ENCODE measurements at regions not wholly inside any gene's neighbourhood (a gene's known extent, or its start where the extent isn't known, plus 50 kb on each side); places are given as distances from the start of the nearest gene placed in this dataset.
"Not testable (repeated sequence)": the region's sequence is repeated elsewhere in the genome, so short reads cannot be mapped to it uniquely, and the experiment has no call there.

DNA sequence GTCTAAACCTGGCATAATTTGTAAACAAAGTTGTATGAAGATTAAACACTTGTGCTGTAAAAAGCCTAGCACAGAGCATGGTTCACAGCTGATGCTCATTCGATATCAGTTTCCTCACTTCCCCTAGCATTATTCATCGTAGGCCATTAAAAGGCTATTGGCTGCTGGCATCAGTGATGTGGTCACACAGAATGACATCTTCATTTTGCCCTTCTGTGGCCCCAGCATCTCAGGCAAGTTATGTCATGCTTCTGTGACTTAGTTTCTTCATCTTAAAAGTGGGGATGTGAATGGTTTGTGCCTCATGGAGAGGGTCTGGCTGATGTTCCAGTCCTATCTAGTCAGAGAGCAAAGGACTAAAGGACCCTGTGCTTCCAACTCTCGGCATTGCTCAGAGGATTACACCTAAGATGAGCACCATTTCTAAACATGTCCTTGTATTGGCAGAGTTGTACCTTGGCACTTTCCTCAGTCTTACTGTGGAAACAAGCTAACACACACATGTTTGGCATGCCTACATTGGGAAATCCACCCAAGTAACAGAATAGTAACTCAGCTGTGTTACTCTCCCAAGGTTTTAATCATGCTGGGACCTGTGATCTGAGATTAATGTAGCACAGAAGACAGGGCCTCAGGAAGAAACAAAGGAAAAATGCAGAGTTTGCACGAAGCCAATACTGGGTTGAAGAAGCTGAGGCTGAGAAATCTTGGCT lies 83.5 kb upstream of the OR9Q1 start:
- H3K4me1 Mint-ChIP-seq = peaks cover 11% of the 10 kb centered on the region
- DNase-seq (ENCODE audit: low spot score in 2 of 2, unreplicated experiment in 2 of 2) = no peak

DNA sequence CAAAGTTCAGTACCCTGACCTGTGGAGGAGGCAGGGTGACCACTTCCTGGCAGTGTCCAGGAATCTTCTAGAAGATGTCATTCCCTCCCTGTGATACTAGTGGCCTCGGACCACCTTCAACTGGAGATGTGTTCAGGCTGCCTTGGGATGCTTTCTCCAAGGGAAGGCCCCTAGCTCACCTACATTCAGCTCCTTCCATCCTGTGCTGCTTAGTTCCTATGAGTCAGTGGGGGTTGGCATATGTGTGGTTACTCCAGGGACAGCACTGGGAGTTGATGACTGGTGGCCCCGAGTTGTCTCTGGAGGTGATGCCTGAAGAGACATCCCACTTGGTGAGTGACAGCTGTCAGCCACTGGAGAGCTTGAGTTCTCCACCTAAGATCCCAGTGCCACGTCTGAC lies 81.8 kb upstream of the OR9Q1 start:
- TF ChIP-seq, protein P1, sequence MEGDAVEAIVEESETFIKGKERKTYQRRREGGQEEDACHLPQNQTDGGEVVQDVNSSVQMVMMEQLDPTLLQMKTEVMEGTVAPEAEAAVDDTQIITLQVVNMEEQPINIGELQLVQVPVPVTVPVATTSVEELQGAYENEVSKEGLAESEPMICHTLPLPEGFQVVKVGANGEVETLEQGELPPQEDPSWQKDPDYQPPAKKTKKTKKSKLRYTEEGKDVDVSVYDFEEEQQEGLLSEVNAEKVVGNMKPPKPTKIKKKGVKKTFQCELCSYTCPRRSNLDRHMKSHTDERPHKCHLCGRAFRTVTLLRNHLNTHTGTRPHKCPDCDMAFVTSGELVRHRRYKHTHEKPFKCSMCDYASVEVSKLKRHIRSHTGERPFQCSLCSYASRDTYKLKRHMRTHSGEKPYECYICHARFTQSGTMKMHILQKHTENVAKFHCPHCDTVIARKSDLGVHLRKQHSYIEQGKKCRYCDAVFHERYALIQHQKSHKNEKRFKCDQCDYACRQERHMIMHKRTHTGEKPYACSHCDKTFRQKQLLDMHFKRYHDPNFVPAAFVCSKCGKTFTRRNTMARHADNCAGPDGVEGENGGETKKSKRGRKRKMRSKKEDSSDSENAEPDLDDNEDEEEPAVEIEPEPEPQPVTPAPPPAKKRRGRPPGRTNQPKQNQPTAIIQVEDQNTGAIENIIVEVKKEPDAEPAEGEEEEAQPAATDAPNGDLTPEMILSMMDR (IDR thresholded peaks at IDR 0.05; ENCODE audit: unreplicated experiment) = no peak
- H3K9me3 Mint-ChIP-seq = peaks cover 4% of the 10 kb centered on the region
- H3K27ac Mint-ChIP-seq = no peak overlapping the region
- H3K36me3 Mint-ChIP-seq = no peaks in the 10 kb centered on the region
- H3K27me3 Mint-ChIP-seq (ENCODE audit: low read depth) = no peaks in the 10 kb centered on the region
- H3K4me1 Mint-ChIP-seq = peaks cover 11% of the 10 kb centered on the region
- DNase-seq (ENCODE audit: low spot score in 2 of 2, unreplicated experiment in 2 of 2) = no peak
- H3K4me3 Mint-ChIP-seq = no peak overlapping the region

More for the DNA sequence above, 83.5 kb upstream of the OR9Q1 start:
- TF ChIP-seq, protein P1 (IDR thresholded peaks at IDR 0.05; ENCODE audit: unreplicated experiment) = no peak
- H3K9me3 Mint-ChIP-seq = peaks cover 4% of the 10 kb centered on the region
- H3K4me3 Mint-ChIP-seq = no peak overlapping the region
- no peak overlapping the region for H3K27ac Mint-ChIP-seq
- H3K36me3 Mint-ChIP-seq = no peaks in the 10 kb centered on the region
- no peaks in the 10 kb centered on the region for H3K27me3 Mint-ChIP-seq (ENCODE audit: low read depth)

DNA sequence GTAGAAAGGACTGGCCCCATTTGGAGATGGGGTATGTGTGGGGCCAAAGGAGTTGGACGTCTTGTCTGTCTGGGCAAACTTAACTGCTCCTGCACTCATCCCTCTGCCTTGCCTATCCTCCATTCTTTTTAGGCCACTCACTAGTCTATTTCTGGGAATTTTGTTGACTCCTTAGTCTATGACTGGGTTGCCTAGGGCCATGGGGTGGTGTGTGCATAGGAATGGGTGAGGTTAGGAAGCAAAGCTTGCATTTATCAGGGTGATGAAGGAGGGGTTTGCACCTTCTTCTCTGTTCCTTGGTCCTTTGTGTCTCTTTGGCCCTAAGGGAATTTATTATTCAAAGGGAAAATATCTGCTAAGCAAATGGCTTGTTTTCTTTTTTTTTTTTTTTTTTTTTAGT lies 80.9 kb upstream of the OR9Q1 start:
- no peak for DNase-seq (ENCODE audit: low spot score in 2 of 2, unreplicated experiment in 2 of 2)

DNA sequence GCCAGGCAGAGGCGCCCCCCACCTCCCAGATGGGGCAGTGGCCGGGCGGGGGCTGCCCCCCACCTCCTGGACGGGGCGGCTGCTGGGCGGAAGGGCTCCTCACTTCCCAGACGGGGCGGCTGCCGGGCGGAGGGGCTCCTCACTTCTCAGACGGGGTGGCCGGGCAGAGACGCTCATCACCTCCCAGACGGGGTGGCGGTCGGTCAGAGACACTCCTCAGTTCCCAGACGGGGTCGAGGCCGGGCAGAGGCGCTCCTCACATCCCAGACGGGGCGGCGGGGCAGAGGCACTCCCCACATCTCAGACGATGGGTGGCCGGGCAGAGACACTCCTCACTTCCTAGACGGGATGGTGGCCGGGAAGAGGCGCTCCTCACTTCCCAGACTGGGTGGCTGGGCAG lies 79.9 kb upstream of the OR9Q1 start:
- not testable (repeated sequence) for H3K27me3 Mint-ChIP-seq (ENCODE audit: low read depth); H3K4me3 Mint-ChIP-seq; DNase-seq (ENCODE audit: low spot score in 2 of 2, unreplicated experiment in 2 of 2); H3K4me1 Mint-ChIP-seq; H3K9me3 Mint-ChIP-seq; H3K36me3 Mint-ChIP-seq; H3K27ac Mint-ChIP-seq

More for the DNA sequence above, 80.9 kb upstream of the OR9Q1 start:
- H3K9me3 Mint-ChIP-seq = peaks cover 4% of the 10 kb centered on the region
- peaks cover 6% of the 10 kb centered on the region for H3K4me1 Mint-ChIP-seq
- H3K27me3 Mint-ChIP-seq (ENCODE audit: low read depth) = no peaks in the 10 kb centered on the region
- TF ChIP-seq, protein P1 (IDR thresholded peaks at IDR 0.05; ENCODE audit: unreplicated experiment) = no peak
- H3K36me3 Mint-ChIP-seq = no peaks in the 10 kb centered on the region
- no peak overlapping the region for H3K4me3 Mint-ChIP-seq
- H3K27ac Mint-ChIP-seq = no peak overlapping the region

DNA sequence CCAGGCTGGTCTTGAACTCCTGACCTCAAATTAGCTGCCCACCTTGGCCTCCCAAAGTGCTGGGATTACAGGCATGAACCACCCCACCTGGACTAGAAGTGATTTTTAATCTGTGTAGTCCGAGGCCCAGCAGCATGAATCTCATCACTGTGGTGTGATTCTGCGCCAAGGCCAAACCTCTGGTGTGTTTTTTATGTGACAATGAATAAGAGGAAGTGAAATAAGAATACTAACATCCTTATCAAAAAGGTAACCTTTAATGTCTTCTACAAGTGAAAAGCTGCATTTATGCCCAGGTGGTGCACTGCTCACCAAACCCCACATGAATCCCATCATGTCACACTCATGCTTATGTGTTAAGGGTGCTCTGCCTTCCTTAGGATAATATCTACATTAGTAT lies 77.1 kb upstream of the OR9Q1 start:
- H3K27me3 Mint-ChIP-seq (ENCODE audit: low read depth) = no peaks in the 10 kb centered on the region
- H3K4me1 Mint-ChIP-seq = no peaks in the 10 kb centered on the region
- DNase-seq (ENCODE audit: low spot score in 2 of 2, unreplicated experiment in 2 of 2) = no peak
- H3K4me3 Mint-ChIP-seq = no peak overlapping the region
- no peak overlapping the region for H3K27ac Mint-ChIP-seq
- TF ChIP-seq, protein P1 (IDR thresholded peaks at IDR 0.05; ENCODE audit: unreplicated experiment) = no peak
- peaks cover 8% of the 10 kb centered on the region for H3K9me3 Mint-ChIP-seq
- no peaks in the 10 kb centered on the region for H3K36me3 Mint-ChIP-seq

DNA sequence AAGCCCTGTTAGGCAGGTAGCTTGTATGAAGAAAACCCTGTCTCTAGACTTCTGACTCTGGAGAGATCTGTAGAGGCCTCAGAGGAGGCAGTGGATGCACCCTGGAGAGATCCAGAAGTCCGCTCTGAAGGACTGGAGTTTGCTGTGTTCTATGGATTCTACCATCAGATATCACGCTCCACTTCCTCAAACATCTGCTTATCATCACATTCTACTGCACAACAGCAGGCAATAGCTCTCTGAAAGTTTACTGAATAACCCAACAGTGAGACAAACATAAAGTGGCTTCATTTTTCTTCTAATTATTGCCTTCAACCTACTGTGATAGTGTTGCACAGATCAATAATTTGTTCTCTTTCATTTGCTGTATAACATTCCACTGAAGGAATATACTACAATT lies 59.0 kb upstream of the OR9Q1 start:
- Mint-ChIP-seq H3K27ac (no peak overlapping the region), H3K4me3 (no peak overlapping the region), H3K9me3 (no peaks in the 10 kb centered on the region), H3K27me3 (ENCODE audit: low read depth) (peaks cover 23% of the 10 kb centered on the region), H3K4me1 (no peaks in the 10 kb centered on the region), H3K36me3 (no peaks in the 10 kb centered on the region)
- no peak for DNase-seq (ENCODE audit: low spot score in 2 of 2, unreplicated experiment in 2 of 2)
- TF ChIP-seq, protein P1 (IDR thresholded peaks at IDR 0.05; ENCODE audit: unreplicated experiment) = no peak
